Heart left ventricle (tissue), 16 donors: ENCODE measurements at regions not wholly inside any gene's neighbourhood (a gene's known extent, or its start where the extent isn't known, plus 50 kb on each side); places are given as distances from the start of the nearest gene placed in this dataset.

Experiments used
- ATAC-seq, 4 donors: fragments of 200-7000 bp; cut with Tn5 transposase; one replicate each; pipeline ENCODE4 v1.9.1; 2020 to 2022; ENCODE audit warnings: moderate library complexity in 4 of 4, mild to moderate bottlenecking in 3 of 4, moderate number of reproducible peaks in 1 of 4
- DNase-seq, 5 donors: peaks; one replicate each; pipeline ENCODE4 v3.0.0-alpha.2; 2020
- H3K27ac ChIP-seq, 12 donors: fragments of 200-600 bp; sonication (generic) in 4 of 12; one replicate each; pipeline versions ENCODE4 v1.5.0 to v1.8.0; 2016 to 2022; ENCODE audit warnings: mild to moderate bottlenecking in 2 of 12
- H3K27me3 ChIP-seq, 9 donors: fragments of 200-600 bp; sonication (generic) in 2 of 9; one replicate each; pipeline versions ENCODE4 v1.5.1 to v1.8.0; 2016 to 2022; ENCODE audit warnings: mild to moderate bottlenecking in 3 of 9
- H3K36me3 ChIP-seq, 9 donors: fragments of 200-600 bp; sonication (generic) in 2 of 9; one replicate each; pipeline versions ENCODE4 v1.5.0 to v1.8.0; 2018 to 2022; ENCODE audit warnings: mild to moderate bottlenecking in 2 of 9
- H3K4me1 ChIP-seq, 12 donors: fragments of 200-600 bp; sonication (generic) in 4 of 12; one replicate each; pipeline versions ENCODE4 v1.5.0 to v1.8.0; 2016 to 2022; ENCODE audit warnings: mild to moderate bottlenecking in 3 of 12
- H3K4me3 ChIP-seq, 12 donors: fragments of 200-600 bp; sonication (generic) in 4 of 12; one replicate each; pipeline versions ENCODE4 v1.5.0 to v1.8.0; 2017 to 2022; ENCODE audit warnings: mild to moderate bottlenecking in 9 of 12, moderate library complexity in 4 of 12
- H3K9me3 ChIP-seq, 12 donors: fragments of 200-600 bp; sonication (generic) in 4 of 12; one replicate each; pipeline versions ENCODE4 v1.5.0 to v1.8.0; 2016 to 2022; ENCODE audit warnings: mild to moderate bottlenecking in 1 of 12
- CTCF ChIP-seq, 12 donors: fragments of 200-600 bp; sonication (generic) in 4 of 12; IDR thresholded peaks; one replicate each; pipeline versions ENCODE4 v1.5.0 to v1.8.0; 2018 to 2022; ENCODE audit warnings: antibody characterized with exemption in 12 of 12, mild to moderate bottlenecking in 5 of 12
- POLR2A ChIP-seq, 2 donors: fragments of 450-650 bp; IDR thresholded peaks; one replicate each; pipeline ENCODE4 v1.6.1; 2017; ENCODE audit warnings: antibody characterized with exemption in 2 of 2, mild to moderate bottlenecking in 2 of 2, moderate library complexity in 2 of 2
- WGBS, 4 donors: extraction: QIAGEN DNeasy Blood & Tissue Kit in 2 of 4; methylation state at CpG; one replicate each; pipeline versions ENCODE4 v1.1.5 to v1.1.7; 2013 to 2018; 5-methylcytosine and 5-hydroxymethylcytosine counted together
- intact Hi-C, 10 donors: fragments of 100-400 bp; cut with DNase I; formaldehyde crosslinking; loops; one replicate each; pipeline versions ENCODE4 v1.11.1 to v1.14.2; 2022
- donor health status: ischemic (EF 13 %, LVEDD 7.1; RV severe dilation, severe dysfunction).
- donor health status: healthy with polysubstance abuse.
- donor health status: DM: no; HTN: yes; CAD: no.
- donor health status: DM: no; HTN: no; CAD: no.
- donor health status: ischemic (EF 25% LVEDD 6.9; RV normal size, moderate dysfunction).
- donor health status: ischemic (EF 25% LVEDD 5.7; RV mildly dilated, moderate dysfunction).
- donor health status: healthy.
- donor health status: DM: yes; HTN: yes; CAD: no.
- donor health status: ischemic (EF 35%, LVEDD 5.7; RV mildly dilated, moderate dysfunction).
- donor health status: nonischemic (EF 11% LVEDD 7.7; RV severe dilation, severe dysfunction).
- donor health status: DM: yes; HTN: yes; CAD: no.
- donor health status: PGD.
- donor health status: ischemic (EF 29% LVEDD 5.4; RV normal size, mild dysfunction).
- donor health status: nonischemic (EF 23%, LVEDD 6.1; RV moderate dilation, normal function).

- Histone ChIP-seq H3K27me3 (peaks cover 0 to 4% (median 0%) of the 10 kb centered on the region in 9 donors), H3K27ac (no peak overlapping the region), H3K4me3 (no peak overlapping the region), H3K9me3 (no peaks in the 10 kb centered on the region), H3K4me1 (no peaks in the 10 kb centered on the region), H3K36me3 (no peaks in the 10 kb centered on the region)
- WGBS, 4 donors = 86 to 90% (median 88%) methylated on average over 6 of the region's 6 CpGs
- intact Hi-C loops = loop anchor here (2.0 to 5.0 kb wide), 7 partner anchors 194 to 340 kb away; partner anchors contain the start of gene HSD17B2 (in 1 of the 10)
- no peak for DNase-seq
- ATAC-seq = no peak
- TF ChIP-seq CTCF (IDR thresholded peaks at IDR 0.05) (no peak), POLR2A (IDR thresholded peaks at IDR 0.05) (no peak)
Observed at GRCh38 chr16:82231008-82231787, 61.2 kb upstream of the MPHOSPH6 start.

GRCh38 chr16:82229800-82230619 is 60.0 kb upstream of the MPHOSPH6 start:
- Histone ChIP-seq H3K4me3 (no peak overlapping the region), H3K27me3 (peaks cover 0 to 4% (median 0%) of the 10 kb centered on the region in 9 donors), H3K9me3 (no peaks in the 10 kb centered on the region), H3K27ac (no peak overlapping the region), H3K36me3 (no peaks in the 10 kb centered on the region), H3K4me1 (no peaks in the 10 kb centered on the region)
- WGBS, 4 donors = 41 to 48% (median 46%) methylated on average over 6 of the region's 6 CpGs
- TF ChIP-seq POLR2A (IDR thresholded peaks at IDR 0.05) (no peak), CTCF (IDR thresholded peaks at IDR 0.05) (peak; percentile 76 to 94 (median 86))
- intact Hi-C loops = loop anchor here (1.0 to 10.0 kb wide), 12 partner anchors 185 to 340 kb away; partner anchors contain the start of gene HSD17B2 (in 1 of the 10)
- ATAC-seq (peak in 3 of 4 donors; percentile 50 to 75 (median 62)), DNase-seq (peak in 4 of 5 donors; percentile 49 to 66 (median 56))

- no peak for TF ChIP-seq CTCF (IDR thresholded peaks at IDR 0.05)
- TF ChIP-seq POLR2A (IDR thresholded peaks at IDR 0.05) = no peak
- H3K4me3 ChIP-seq = no peak overlapping the region
- ATAC-seq (no peak), DNase-seq (no peak)
- no peaks in the 10 kb centered on the region for H3K4me1 ChIP-seq
- WGBS, 4 donors = 63 to 87% (median 80%) methylated on average over 9 of the region's 9 CpGs
- H3K27ac ChIP-seq = no peak overlapping the region
- intact Hi-C loops = loop anchor here in 3 of 10 donors (5.0 to 10.0 kb wide), 3 partner anchors 182 to 334 kb away; no protein-coding TSS in a partner anchor
- H3K36me3 ChIP-seq = no peaks in the 10 kb centered on the region
- H3K9me3 ChIP-seq = no peaks in the 10 kb centered on the region
- peaks cover 0 to 8% (median 0%) of the 10 kb centered on the region in 9 donors for H3K27me3 ChIP-seq
Observed at GRCh38 chr16:82226327-82226726, 56.3 kb upstream of the MPHOSPH6 start.

GRCh38 chr16:82224821-82225220 is 54.8 kb upstream of the MPHOSPH6 start:
- H3K36me3 ChIP-seq = no peaks in the 10 kb centered on the region
- ATAC-seq = no peak
- WGBS, 4 donors = 93 to 100% (median 96%) methylated on average over 2 of the region's 2 CpGs
- intact Hi-C loops = loop anchor here in 3 of 10 donors (5.0 to 10.0 kb wide), 3 partner anchors 180 to 333 kb away; no protein-coding TSS in a partner anchor
- H3K27ac ChIP-seq = no peak overlapping the region
- H3K4me1 ChIP-seq = no peaks in the 10 kb centered on the region
- H3K9me3 ChIP-seq = no peaks in the 10 kb centered on the region
- no peak overlapping the region for H3K4me3 ChIP-seq
- DNase-seq = no peak
- TF ChIP-seq POLR2A (IDR thresholded peaks at IDR 0.05) = no peak
- no peak for TF ChIP-seq CTCF (IDR thresholded peaks at IDR 0.05)
- peaks cover 0 to 5% (median 0%) of the 10 kb centered on the region in 9 donors for H3K27me3 ChIP-seq
